Uterus (tissue), 3 donors: ENCODE measurements at regions not wholly inside any gene's neighbourhood (a gene's known extent, or its start where the extent isn't known, plus 50 kb on each side); places are given as distances from the start of the nearest gene placed in this dataset.

Experiments used
- DNase-seq, 2 donors: peaks; one replicate each; pipeline ENCODE4 v3.0.0-alpha.2; 2019 to 2020
- H3K27ac ChIP-seq, 2 donors: fragments of 200-600 bp; sonication (generic); 1 replicate in 1 of 2; 2 replicates in 1 of 2; pipeline ENCODE4 v1.5.1; 2016 to 2018
- H3K27me3 ChIP-seq, 2 donors: fragments of 200-600 bp; sonication (generic); one replicate each; pipeline ENCODE4 v1.5.1; 2018 to 2019; ENCODE audit warnings: control low read depth in 1 of 2
- H3K36me3 ChIP-seq, 2 donors: fragments of 200-600 bp; sonication (generic); one replicate each; pipeline ENCODE4 v1.5.1; 2019; ENCODE audit warnings: control low read depth in 1 of 2
- H3K4me1 ChIP-seq, 2 donors: fragments of 200-600 bp; sonication (generic); one replicate each; pipeline ENCODE4 v1.5.1; 2018 to 2019; ENCODE audit warnings: control low read depth in 1 of 2
- H3K4me3 ChIP-seq, 2 donors: fragments of 200-600 bp; sonication (generic); 1 replicate in 1 of 2; 2 replicates in 1 of 2; pipeline ENCODE4 v1.5.1; 2018 to 2019; ENCODE audit warnings: mild to moderate bottlenecking in 1 of 2
- H3K9me3 ChIP-seq, 2 donors: fragments of 200-600 bp; sonication (generic); one replicate each; pipeline ENCODE4 v1.5.1; 2019; ENCODE audit warnings: control low read depth in 1 of 2
- CTCF ChIP-seq, 4 experiments: fragments of 200-600 bp in 2 of 4; fragments of 450-650 bp in 2 of 4; sonication (generic) in 2 of 4; IDR thresholded peaks; one replicate each; pipeline ENCODE4 v1.5.1; 2016 to 2019; ENCODE audit warnings: antibody characterized with exemption in 4 of 4, mild to moderate bottlenecking in 2 of 4, moderate library complexity in 1 of 4
- POLR2A ChIP-seq, 2 donors: fragments of 450-650 bp; IDR thresholded peaks; one replicate each; pipeline ENCODE4 v1.6.1; 2016; ENCODE audit warnings: antibody characterized with exemption in 2 of 2, mild to moderate bottlenecking in 1 of 2, moderate library complexity in 1 of 2
- intact Hi-C: fragments of 100-400 bp; cut with DNase I; formaldehyde crosslinking; loops from one replicate; pipeline ENCODE4 v1.15.1; 2023; ENCODE audit warnings: low total_unique reads
- donor health status: DM: yes; HTN: yes; CAD: no.

GRCh38 chr10:94210440-94211168 lies 152.1 kb downstream of the NOC3L start:
- Histone ChIP-seq H3K4me1 (no peaks in the 10 kb centered on the region), H3K27ac (peak overlapping the region; percentile 54 to 59), H3K4me3 (no peak overlapping the region), H3K27me3 (no peaks in the 10 kb centered on the region), H3K9me3 (no peaks in the 10 kb centered on the region), H3K36me3 (no peaks in the 10 kb centered on the region)
- intact Hi-C loops: no loop called here
- no peak for TF ChIP-seq POLR2A (IDR thresholded peaks at IDR 0.05)
- TF ChIP-seq CTCF (IDR thresholded peaks at IDR 0.05): no peak
- DNase-seq: no peak

- TF ChIP-seq CTCF (IDR thresholded peaks at IDR 0.05) (no peak), POLR2A (IDR thresholded peaks at IDR 0.05) (no peak)
- Histone ChIP-seq H3K36me3 (no peaks in the 10 kb centered on the region), H3K27ac (peak overlapping the region in 1 of 2 donors; percentile 59), H3K27me3 (no peaks in the 10 kb centered on the region), H3K4me3 (no peak overlapping the region), H3K9me3 (no peaks in the 10 kb centered on the region), H3K4me1 (no peaks in the 10 kb centered on the region)
- intact Hi-C loops: no loop called here
- no peak for DNase-seq
These were observed 151.6 kb downstream of the NOC3L start for GRCh38 chr10:94211169-94211510.

GRCh38 chr10:94213001-94213530 lies 149.7 kb downstream of the NOC3L start:
- no peaks in the 10 kb centered on the region for H3K36me3 ChIP-seq
- TF ChIP-seq CTCF (IDR thresholded peaks at IDR 0.05) (no peak), POLR2A (IDR thresholded peaks at IDR 0.05) (no peak)
- no peaks in the 10 kb centered on the region for H3K4me1 ChIP-seq
- DNase-seq: peak; percentile 21 to 50
- no peaks in the 10 kb centered on the region for H3K9me3 ChIP-seq
- H3K27me3 ChIP-seq: no peaks in the 10 kb centered on the region
- H3K27ac ChIP-seq: peak overlapping the region; percentile 35 to 44
- intact Hi-C loops: no loop called here
- no peak overlapping the region for H3K4me3 ChIP-seq

- Histone ChIP-seq H3K27ac (peak overlapping the region; percentile 32 to 44), H3K9me3 (no peaks in the 10 kb centered on the region), H3K4me1 (no peaks in the 10 kb centered on the region), H3K4me3 (no peak overlapping the region), H3K27me3 (no peaks in the 10 kb centered on the region), H3K36me3 (no peaks in the 10 kb centered on the region)
- intact Hi-C loops: no loop called here
- DNase-seq: no peak
- no peak for TF ChIP-seq CTCF (IDR thresholded peaks at IDR 0.05)
- TF ChIP-seq POLR2A (IDR thresholded peaks at IDR 0.05): no peak
These were observed 148.8 kb downstream of the NOC3L start for GRCh38 chr10:94213980-94214379.

- no peak for DNase-seq
- Histone ChIP-seq H3K4me3 (no peak overlapping the region), H3K4me1 (no peaks in the 10 kb centered on the region), H3K9me3 (no peaks in the 10 kb centered on the region), H3K36me3 (no peaks in the 10 kb centered on the region), H3K27ac (no peak overlapping the region), H3K27me3 (no peaks in the 10 kb centered on the region)
- intact Hi-C loops: no loop called here
- no peak for TF ChIP-seq CTCF (IDR thresholded peaks at IDR 0.05)
- no peak for TF ChIP-seq POLR2A (IDR thresholded peaks at IDR 0.05)
These were observed 148.3 kb downstream of the NOC3L start for GRCh38 chr10:94214481-94214893.
